VCaP (cell line): ENCODE measurements at regions not wholly inside any gene's neighbourhood (a gene's known extent, or its start where the extent isn't known, plus 50 kb on each side); places are given as distances from the start of the nearest gene placed in this dataset.
"Not testable (repeated sequence)": the region's sequence is repeated elsewhere in the genome, so short reads cannot be mapped to it uniquely, and the experiment has no call there.

ENCODE experiments used
- H3K27ac ChIP-seq: fragments of 450-650 bp; 2 replicates; pipeline ENCODE4 v1.5.1; 2017
- TF ChIP-seq, protein P1 (sequence below): fragments of 450-650 bp; conservative IDR thresholded peaks from 2 replicates; pipeline ENCODE4 v1.5.1; 2017; ENCODE audit warnings: mild to moderate bottlenecking, moderate library complexity

DNA sequence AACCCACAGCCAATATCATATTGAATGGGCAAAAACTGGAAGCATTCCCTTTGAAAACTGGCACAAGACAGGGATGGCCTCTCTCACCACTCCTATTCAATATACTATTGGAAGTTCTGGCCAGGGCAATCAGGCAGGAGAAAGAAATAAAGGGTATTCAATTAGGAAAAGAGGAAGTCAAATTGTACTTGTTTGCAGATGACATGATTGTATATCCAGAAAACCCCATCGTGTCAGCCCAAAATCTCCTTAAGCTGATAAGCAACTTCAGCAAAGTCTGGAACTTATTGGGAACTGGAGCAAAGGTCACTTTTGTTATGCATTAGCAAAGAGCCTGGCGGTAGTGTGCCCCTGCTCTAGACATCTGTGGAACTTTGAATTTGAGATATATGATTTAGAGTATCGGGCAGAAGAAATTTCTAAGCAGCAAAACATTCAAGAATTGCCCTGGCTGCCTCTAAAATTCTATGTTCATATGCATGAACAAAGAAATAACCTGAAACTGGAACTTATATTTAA, 53.4 kb upstream of the PSMA1 start:
- H3K27ac ChIP-seq: not testable (repeated sequence)

DNA sequence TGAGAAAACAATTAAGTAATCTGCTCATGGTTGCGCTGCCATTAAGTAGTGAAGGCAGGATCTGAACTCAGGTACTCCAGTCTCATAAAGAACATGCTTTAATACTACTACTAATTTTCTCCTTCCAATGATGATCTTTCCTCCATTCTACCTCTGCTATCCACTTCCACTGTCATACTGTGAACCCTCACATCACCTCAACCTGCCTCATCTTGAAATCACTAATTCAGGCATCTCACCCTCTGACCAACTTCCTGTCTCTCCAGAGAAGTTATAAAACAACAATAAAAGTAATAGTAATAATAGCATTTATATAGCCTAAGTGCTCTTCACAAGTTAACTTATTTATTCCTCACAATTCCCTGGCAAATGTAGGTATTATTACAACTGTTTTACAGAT, 57.1 kb upstream of the PSMA1 start:
- H3K27ac ChIP-seq: no peak overlapping the region
- TF ChIP-seq, protein P1, sequence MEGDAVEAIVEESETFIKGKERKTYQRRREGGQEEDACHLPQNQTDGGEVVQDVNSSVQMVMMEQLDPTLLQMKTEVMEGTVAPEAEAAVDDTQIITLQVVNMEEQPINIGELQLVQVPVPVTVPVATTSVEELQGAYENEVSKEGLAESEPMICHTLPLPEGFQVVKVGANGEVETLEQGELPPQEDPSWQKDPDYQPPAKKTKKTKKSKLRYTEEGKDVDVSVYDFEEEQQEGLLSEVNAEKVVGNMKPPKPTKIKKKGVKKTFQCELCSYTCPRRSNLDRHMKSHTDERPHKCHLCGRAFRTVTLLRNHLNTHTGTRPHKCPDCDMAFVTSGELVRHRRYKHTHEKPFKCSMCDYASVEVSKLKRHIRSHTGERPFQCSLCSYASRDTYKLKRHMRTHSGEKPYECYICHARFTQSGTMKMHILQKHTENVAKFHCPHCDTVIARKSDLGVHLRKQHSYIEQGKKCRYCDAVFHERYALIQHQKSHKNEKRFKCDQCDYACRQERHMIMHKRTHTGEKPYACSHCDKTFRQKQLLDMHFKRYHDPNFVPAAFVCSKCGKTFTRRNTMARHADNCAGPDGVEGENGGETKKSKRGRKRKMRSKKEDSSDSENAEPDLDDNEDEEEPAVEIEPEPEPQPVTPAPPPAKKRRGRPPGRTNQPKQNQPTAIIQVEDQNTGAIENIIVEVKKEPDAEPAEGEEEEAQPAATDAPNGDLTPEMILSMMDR: no peak

DNA sequence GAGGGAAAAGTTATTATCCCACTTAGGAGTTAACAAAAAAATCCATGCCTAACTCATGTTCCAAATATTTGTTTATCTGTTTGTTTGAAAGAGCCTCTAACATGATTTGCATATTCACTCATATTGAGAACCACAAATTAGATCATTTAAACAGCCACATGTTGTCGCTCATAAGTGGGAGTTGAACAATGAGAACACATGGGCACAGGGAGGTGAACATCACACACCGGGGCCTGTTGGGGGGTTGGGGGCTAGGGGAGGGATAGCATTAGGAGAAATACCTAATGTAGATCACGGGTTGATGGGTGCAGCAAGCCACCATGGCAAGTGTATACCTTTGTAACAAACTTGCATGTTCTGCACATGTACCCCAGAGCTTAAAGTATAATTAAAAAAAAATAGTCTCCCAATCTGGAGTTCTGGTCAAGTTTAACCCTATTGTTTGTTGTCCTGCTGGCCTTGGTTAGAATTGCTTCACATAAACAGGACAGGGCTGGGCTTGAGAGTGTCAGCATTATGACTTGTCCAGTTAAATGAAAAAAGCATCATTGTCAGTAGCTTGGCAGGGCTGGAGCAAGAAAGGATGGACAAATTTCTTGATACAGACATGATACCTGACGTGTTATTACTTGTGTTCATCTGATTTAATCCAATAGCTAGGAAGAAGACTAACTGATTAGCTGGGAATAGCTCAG, 57.8 kb upstream of the PSMA1 start:
- TF ChIP-seq, protein P1: no peak
- peak overlapping the region; percentile 44 for H3K27ac ChIP-seq

DNA sequence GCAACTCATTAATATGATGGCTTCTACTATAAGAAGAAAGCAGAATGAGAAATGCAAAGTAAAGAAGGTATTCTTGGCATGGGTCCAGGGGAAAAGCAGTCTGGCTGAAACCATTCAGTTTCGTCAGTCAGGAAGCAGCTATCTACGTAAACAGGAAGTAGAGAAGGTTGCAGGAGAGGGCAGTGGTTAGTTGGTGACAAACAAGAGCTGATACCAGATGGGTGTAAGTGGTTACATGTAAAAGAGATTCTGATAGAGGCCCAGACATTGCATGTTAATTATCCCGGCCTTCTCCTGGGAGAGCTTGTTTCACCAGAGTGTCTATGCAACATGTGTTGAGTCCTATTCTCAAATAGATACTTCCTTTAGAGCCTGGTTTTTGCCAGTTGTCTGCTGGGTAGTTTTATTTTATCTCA, 58.4 kb upstream of the PSMA1 start:
- TF ChIP-seq, protein P1: no peak
- H3K27ac ChIP-seq: peak overlapping the region; percentile 44

DNA sequence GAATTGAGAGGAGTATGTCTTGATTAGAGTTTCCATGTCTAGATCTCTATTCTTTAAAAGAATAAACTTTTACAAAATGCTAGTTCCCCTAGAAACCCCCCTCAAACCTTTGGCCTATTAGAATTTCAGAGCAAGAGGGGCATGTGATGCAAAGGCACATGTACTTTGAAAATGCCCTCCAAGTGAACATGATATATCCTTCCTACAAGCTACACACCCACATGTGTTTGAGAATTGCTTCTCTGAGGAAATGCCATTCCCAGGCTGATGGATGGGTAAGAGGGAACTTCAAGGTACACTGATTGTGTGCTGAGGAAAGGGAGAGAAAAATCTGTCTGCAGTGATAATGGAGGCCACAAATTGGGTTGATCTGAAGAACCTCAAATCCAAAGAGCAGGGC, 59.5 kb upstream of the PSMA1 start:
- TF ChIP-seq, protein P1: no peak
- H3K27ac ChIP-seq: no peak overlapping the region

DNA sequence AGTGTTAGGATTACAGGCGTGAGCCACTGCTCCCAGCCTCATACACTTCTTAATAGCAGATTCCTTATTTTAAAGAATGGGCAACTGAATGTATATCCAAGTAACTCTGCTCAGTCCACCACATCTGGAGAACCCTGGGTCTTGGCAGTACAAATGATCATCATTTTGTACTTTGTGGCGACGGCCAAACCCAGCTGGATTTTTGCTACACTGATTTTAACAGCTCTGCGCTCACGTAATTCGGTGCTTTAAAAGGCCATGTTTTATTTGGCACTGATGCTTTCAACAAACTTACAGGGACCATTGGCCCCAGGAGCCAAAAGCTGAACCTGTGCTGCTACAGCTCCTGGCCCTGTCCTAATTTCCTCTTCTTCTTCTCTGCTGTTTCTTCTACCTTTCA, 60.8 kb upstream of the PDE3B start:
- TF ChIP-seq, protein P1: no peak
- H3K27ac ChIP-seq: no peak overlapping the region; the same call in 1 of the 2 replicates

DNA sequence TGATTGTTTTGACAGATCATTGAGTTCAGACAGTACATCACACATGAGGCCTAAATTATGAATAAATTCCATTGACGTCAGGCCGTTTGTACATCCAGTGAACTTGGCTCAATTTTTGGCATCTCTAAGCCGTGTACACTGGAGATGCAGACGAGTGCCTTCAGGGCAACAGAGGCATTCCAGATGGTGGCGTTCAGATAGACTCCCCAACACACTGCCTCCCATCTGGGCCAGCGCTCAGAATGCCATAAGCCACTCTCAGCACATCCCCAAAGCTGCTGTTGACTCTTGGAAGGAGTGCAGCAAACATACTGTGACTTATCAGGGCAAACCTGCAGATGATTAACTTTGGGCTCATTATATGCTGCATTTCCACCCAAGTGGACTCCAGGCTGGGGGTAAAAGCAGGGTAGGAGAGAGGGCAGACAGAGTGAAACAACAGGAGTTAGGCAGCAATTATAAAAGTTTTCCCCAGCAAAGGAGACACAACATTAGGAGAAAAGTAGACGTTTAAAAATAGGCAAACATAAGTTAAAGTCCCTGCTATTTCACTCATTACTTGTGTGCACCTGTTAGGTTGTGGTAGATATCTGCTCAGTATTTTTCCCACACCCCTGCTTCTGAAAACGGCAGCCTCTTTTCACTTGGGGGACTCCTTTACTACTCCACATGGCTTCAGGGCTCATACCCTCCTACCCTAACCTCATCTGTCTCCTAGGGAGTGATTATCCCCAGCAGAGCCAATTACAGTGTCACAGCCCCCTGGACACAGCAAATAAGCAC, 60.2 kb upstream of the PDE3B start:
- no peak overlapping the region; the same call in 1 of the 2 replicates for H3K27ac ChIP-seq
- TF ChIP-seq, protein P1: no peak

DNA sequence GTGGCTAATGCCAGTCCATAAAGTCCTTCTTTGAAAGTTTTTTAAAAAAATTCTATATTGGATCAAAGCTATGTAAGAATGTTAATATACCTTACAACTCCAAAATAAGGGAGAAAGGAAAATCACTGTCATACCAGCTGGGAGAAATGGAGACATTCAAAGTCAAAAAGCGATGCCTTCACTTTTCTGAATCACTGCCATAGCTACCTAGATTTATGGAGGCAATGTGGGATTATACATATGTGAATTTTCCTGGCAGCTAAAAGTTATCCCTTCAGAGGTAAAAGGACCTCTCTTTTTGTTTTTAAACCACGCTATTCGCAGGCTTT, 59.6 kb upstream of the PDE3B start:
- TF ChIP-seq, protein P1: no peak

More for the DNA sequence above, 59.6 kb upstream of the PDE3B start:
- no peak overlapping the region; the same call in 1 of the 2 replicates for H3K27ac ChIP-seq
